NB4 (cell line): ENCODE measurements at regions not wholly inside any gene's neighbourhood (a gene's known extent, or its start where the extent isn't known, plus 50 kb on each side); places are given as distances from the start of the nearest gene placed in this dataset.
"Not testable (repeated sequence)": the region's sequence is repeated elsewhere in the genome, so short reads cannot be mapped to it uniquely, and the experiment has no call there.

ENCODE experiments used
- DNase-seq: peaks from one replicate; pipeline ENCODE4 v3.0.0; 2010; ENCODE audit warnings: low read depth
- H3K4me3 ChIP-seq: one replicate; pipeline ENCODE4 v1.5.1; 2011; ENCODE audit warnings: mild to moderate bottlenecking, low read depth, low read length, moderate library complexity
- CTCF ChIP-seq: IDR thresholded peaks from one replicate; pipeline ENCODE4 v1.5.1; 2012; ENCODE audit warnings: low read depth, low read length
- MAX ChIP-seq: IDR thresholded peaks from 2 replicates; pipeline ENCODE4 v1.6.1; 2011; ENCODE audit warnings: low read depth, low read length
- MYC ChIP-seq: IDR thresholded peaks from 2 replicates; pipeline ENCODE4 v1.6.1; 2011; ENCODE audit warnings: low read depth, low read length
- POLR2A ChIP-seq: IDR thresholded peaks from 2 replicates; pipeline ENCODE4 v1.6.1; 2011; ENCODE audit warnings: mild to moderate bottlenecking; ENCODE audit not compliant: insufficient read length; ENCODE audit errors: extremely low read depth

GRCh38 chr7:126065766-126066165, 1136.1 kb upstream of the POT1 start:
- H3K4me3 ChIP-seq: no peak overlapping the region
- no peak for DNase-seq
- TF ChIP-seq MAX: no peak

- no peak for DNase-seq
- TF ChIP-seq CTCF: no peak
- TF ChIP-seq POLR2A: no peak
- TF ChIP-seq MAX: no peak
- no peak for TF ChIP-seq MYC
- H3K4me3 ChIP-seq: no peak overlapping the region
These were observed 1128.4 kb upstream of the POT1 start for GRCh38 chr7:126057979-126058378.

GRCh38 chr7:126056613-126057012, 1127.0 kb upstream of the POT1 start:
- H3K4me3 ChIP-seq, DNase-seq: not testable (repeated sequence)

GRCh38 chr7:126052229-126052628, 1122.6 kb upstream of the POT1 start:
- TF ChIP-seq MAX: no peak
- no peak for TF ChIP-seq CTCF
- no peak for TF ChIP-seq MYC
- no peak for TF ChIP-seq POLR2A
- no peak for DNase-seq
- H3K4me3 ChIP-seq: no peak overlapping the region

- TF ChIP-seq MYC (no peak), MAX (no peak), CTCF (no peak), POLR2A (no peak)
- H3K4me3 ChIP-seq: no peak overlapping the region
- DNase-seq: no peak
These were observed 1115.0 kb upstream of the POT1 start for GRCh38 chr7:126044662-126045061.

- no peak for DNase-seq
- no peak for TF ChIP-seq MYC
- TF ChIP-seq CTCF: no peak
- no peak for TF ChIP-seq MAX
- TF ChIP-seq POLR2A: no peak
- no peak overlapping the region for H3K4me3 ChIP-seq
These were observed 1111.8 kb upstream of the POT1 start for GRCh38 chr7:126041472-126041871.

GRCh38 chr7:126040114-126041045, 1110.8 kb upstream of the POT1 start:
- DNase-seq: no peak
- H3K4me3 ChIP-seq: no peak overlapping the region
- no peak for TF ChIP-seq POLR2A
- TF ChIP-seq CTCF: no peak
- TF ChIP-seq MYC: no peak
- TF ChIP-seq MAX: no peak
